OCI-LY7 (cell line): ENCODE measurements at regions not wholly inside any gene's neighbourhood (a gene's known extent, or its start where the extent isn't known, plus 50 kb on each side); places are given as distances from the start of the nearest gene placed in this dataset.

Experiments used
- BruUV-seq: library from RNA; stranded (reverse); fragments of 400-500 nt; replicated peaks from 2 replicates; lab custom pipeline; 2021; lab: Mats Ljungman, UMichigan
- CTCF ChIA-PET: fragments of 300-600 bp; sonication (Branson Sonifier 250); formaldehyde crosslinking; loops from one replicate; lab custom pipeline; 2022; ENCODE audit warnings: antibody characterized with exemption; ENCODE audit not compliant: unreplicated experiment; lab: Charles Lee
- POLR2A ChIA-PET: fragments of 300-600 bp; sonication (Branson Sonifier 250); formaldehyde crosslinking; loops from one replicate; lab custom pipeline; 2022; ENCODE audit warnings: antibody characterized with exemption; lab: Charles Lee
- DNase-seq: peaks from one replicate; pipeline ENCODE4 v3.0.0-alpha.2; 2015; ENCODE audit warnings: low spot score
- H2AFZ ChIP-seq: fragments of 200-600 bp; sonication (generic), shearing (Covaris generic); 2 replicates; pipeline ENCODE4 v1.6.1; 2014; ENCODE audit warnings: mild to moderate bottlenecking, antibody characterized with exemption, low read length, moderate library complexity
- H3K27ac ChIP-seq: fragments of 200-600 bp; sonication (generic); 2 replicates; pipeline ENCODE4 v1.5.1; 2014; ENCODE audit warnings: mixed run types, low read depth, mild to moderate bottlenecking, moderate library complexity, low read length, inconsistent platforms; ENCODE audit not compliant: poor library complexity, severe bottlenecking
- H3K36me3 ChIP-seq: fragments of 200-600 bp; sonication (generic); 2 replicates; pipeline ENCODE4 v1.6.1; 2014; ENCODE audit warnings: mild to moderate bottlenecking, antibody characterized with exemption, low read length, moderate library complexity, mixed read lengths; ENCODE audit not compliant: insufficient read depth
- H3K4me1 ChIP-seq: fragments of 200-600 bp; sonication (generic); 2 replicates; pipeline ENCODE4 v1.5.1; 2014; ENCODE audit warnings: mild to moderate bottlenecking, low read length; ENCODE audit not compliant: insufficient read depth, poor library complexity, severe bottlenecking
- H3K4me2 ChIP-seq: fragments of 200-600 bp; sonication (generic); 2 replicates; pipeline ENCODE4 v1.6.1; 2014; ENCODE audit warnings: mild to moderate bottlenecking, low read length
- H3K4me3 ChIP-seq: fragments of 200-600 bp; sonication (generic); 2 replicates; pipeline ENCODE4 v1.5.1; 2014; ENCODE audit warnings: mild to moderate bottlenecking, low read depth, low read length; ENCODE audit not compliant: poor library complexity, severe bottlenecking
- H3K79me2 ChIP-seq: fragments of 200-600 bp; sonication (generic); 2 replicates; pipeline ENCODE4 v1.6.1; 2016; ENCODE audit warnings: low read depth, mild to moderate bottlenecking, low read length, moderate library complexity, mixed read lengths; ENCODE audit not compliant: insufficient read depth
- H3K9me2 ChIP-seq: fragments of 200-600 bp; sonication (generic); 2 replicates; pipeline ENCODE4 v1.6.1; 2016; ENCODE audit warnings: mild to moderate bottlenecking, low read length, mixed read lengths; ENCODE audit not compliant: insufficient read depth
- H3K9me3 ChIP-seq: fragments of 200-600 bp; sonication (generic); 2 replicates; pipeline ENCODE4 v1.6.1; 2014; ENCODE audit warnings: mild to moderate bottlenecking, mixed run types, low read length, mixed read lengths
- H4K20me1 ChIP-seq: fragments of 200-600 bp; sonication (generic); 2 replicates; pipeline ENCODE4 v1.6.1; 2014; ENCODE audit warnings: mild to moderate bottlenecking, antibody characterized with exemption, low read length, moderate library complexity, mixed read lengths; ENCODE audit not compliant: insufficient read depth
- CTCF ChIP-seq: fragments of 200-600 bp; sonication (generic); conservative IDR thresholded peaks from 2 replicates; pipeline ENCODE4 v1.5.1; 2014; ENCODE audit warnings: mild to moderate bottlenecking, antibody characterized with exemption, low read length, moderate library complexity, mixed read lengths
- EZH2phosphoT487 ChIP-seq: fragments of 200-600 bp; sonication (generic); IDR thresholded peaks from 2 replicates; pipeline ENCODE4 v1.6.1; 2018; ENCODE audit warnings: low read depth, borderline replicate concordance, mild to moderate bottlenecking, mixed run types, antibody characterized with exemption, low read length, moderate library complexity, mixed read lengths
- intact Hi-C: fragments of 100-400 bp; cut with micrococcal nuclease; formaldehyde crosslinking; loops from one replicate; pipeline ENCODE4 v1.10.0; 2022; ENCODE audit not compliant: unreplicated experiment

- H3K4me3 ChIP-seq, result no peak overlapping the region
- H3K9me3 ChIP-seq, result no peaks in the 10 kb centered on the region
- no peak for TF ChIP-seq CTCF
- TF ChIP-seq EZH2phosphoT487, result no peak
- intact Hi-C loops, result no loop called here
- no TSS peak for BruUV-seq
- POLR2A ChIA-PET, result interaction anchor here (1.0 kb wide), 1 partner anchor 54 kb away, joined by 4 read pairs; no protein-coding TSS in a partner anchor
- no peaks in the 10 kb centered on the region for H3K4me1 ChIP-seq
- no peak overlapping the region for H2AFZ ChIP-seq
- CTCF ChIA-PET, result no interaction called here
- no peaks in the 10 kb centered on the region for H3K79me2 ChIP-seq
- H3K4me2 ChIP-seq, result no peak overlapping the region
- no peak overlapping the region for H3K27ac ChIP-seq
- H3K9me2 ChIP-seq, result no peaks in the 10 kb centered on the region
- no peaks in the 10 kb centered on the region for H4K20me1 ChIP-seq
- peak; percentile 10 for DNase-seq
- H3K36me3 ChIP-seq, result no peaks in the 10 kb centered on the region
Measured at GRCh38 chr4:179095585-179096221, 1653.5 kb upstream of the AGA start.

GRCh38 chr4:179097741-179098140 lies 1655.5 kb upstream of the AGA start:
- intact Hi-C loops, result no loop called here
- no TSS peak for BruUV-seq
- Histone ChIP-seq H3K79me2 (no peaks in the 10 kb centered on the region), H4K20me1 (no peaks in the 10 kb centered on the region), H3K9me2 (no peaks in the 10 kb centered on the region), H3K4me1 (no peaks in the 10 kb centered on the region), H3K27ac (no peak overlapping the region), H2AFZ (no peak overlapping the region), H3K36me3 (no peaks in the 10 kb centered on the region), H3K4me2 (no peak overlapping the region), H3K9me3 (no peaks in the 10 kb centered on the region), H3K4me3 (no peak overlapping the region)
- no peak for TF ChIP-seq CTCF
- TF ChIP-seq EZH2phosphoT487, result no peak
- CTCF ChIA-PET, result no interaction called here
- peak; percentile 5 for DNase-seq
- POLR2A ChIA-PET, result interaction anchor here (0.7 kb wide), 1 partner anchor 17 kb away, joined by 3 read pairs; no protein-coding TSS in a partner anchor

GRCh38 chr4:179110356-179110755 lies 1668.1 kb upstream of the AGA start:
- no peaks in the 10 kb centered on the region for H3K36me3 ChIP-seq
- no peak overlapping the region for H3K27ac ChIP-seq
- no TSS peak for BruUV-seq
- no peaks in the 10 kb centered on the region for H3K4me1 ChIP-seq
- ChIA-PET CTCF (no interaction called here), POLR2A (interaction anchor here (0.8 kb wide), 1 partner anchor 137 kb away, joined by 3 read pairs; no protein-coding TSS in a partner anchor)
- no peaks in the 10 kb centered on the region for H3K79me2 ChIP-seq
- H3K9me3 ChIP-seq, result no peaks in the 10 kb centered on the region
- H3K9me2 ChIP-seq, result no peaks in the 10 kb centered on the region
- no peak for DNase-seq
- no peak for TF ChIP-seq EZH2phosphoT487
- TF ChIP-seq CTCF, result no peak
- intact Hi-C loops, result no loop called here
- H3K4me2 ChIP-seq, result no peak overlapping the region
- H2AFZ ChIP-seq, result no peak overlapping the region
- no peaks in the 10 kb centered on the region for H4K20me1 ChIP-seq
- no peak overlapping the region for H3K4me3 ChIP-seq
